Ureter (tissue), 1 donor: ENCODE measurements at regions not wholly inside any gene's neighbourhood (a gene's known extent, or its start where the extent isn't known, plus 50 kb on each side); places are given as distances from the start of the nearest gene placed in this dataset.
"Not testable (repeated sequence)": the region's sequence is repeated elsewhere in the genome, so short reads cannot be mapped to it uniquely, and the experiment has no call there.

Experiments used
- DNase-seq: peaks from one replicate; pipeline ENCODE4 v3.0.0-alpha.2; 2020; ENCODE audit warnings: low spot score
- donor health status: DM: yes; HTN: yes; CAD: no.

GRCh38 chr22:26922806-26923205 is 265.4 kb downstream of the MIAT start:
- DNase-seq: no peak

DNA sequence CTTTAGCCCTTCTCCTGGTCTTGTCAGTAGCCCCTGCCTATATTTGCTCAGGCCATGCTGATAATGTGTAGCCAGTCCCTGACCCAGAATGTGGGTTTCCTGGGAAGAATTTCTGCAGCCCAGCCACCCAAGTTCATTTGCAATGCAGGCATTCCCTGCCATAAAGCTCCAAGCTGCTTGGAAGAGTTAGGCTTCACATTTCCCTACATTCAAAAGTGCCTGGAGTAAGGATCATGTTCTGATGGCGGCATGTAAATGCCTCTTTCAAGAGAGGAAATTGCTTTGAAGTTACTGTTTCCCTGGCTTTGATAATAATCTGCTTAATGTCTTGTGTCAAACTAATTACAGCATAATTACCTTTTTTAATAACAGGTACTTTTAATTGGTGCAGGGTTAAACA is 266.1 kb downstream of the MIAT start:
- DNase-seq: no peak

- no peak for DNase-seq
These were observed 270.4 kb downstream of the MIAT start for GRCh38 chr22:26927821-26928220.

- DNase-seq: no peak
These were observed 274.1 kb downstream of the MIAT start for GRCh38 chr22:26931471-26931870.

- no peak for DNase-seq
These were observed 275.8 kb downstream of the MIAT start for GRCh38 chr22:26933105-26933590.

DNA sequence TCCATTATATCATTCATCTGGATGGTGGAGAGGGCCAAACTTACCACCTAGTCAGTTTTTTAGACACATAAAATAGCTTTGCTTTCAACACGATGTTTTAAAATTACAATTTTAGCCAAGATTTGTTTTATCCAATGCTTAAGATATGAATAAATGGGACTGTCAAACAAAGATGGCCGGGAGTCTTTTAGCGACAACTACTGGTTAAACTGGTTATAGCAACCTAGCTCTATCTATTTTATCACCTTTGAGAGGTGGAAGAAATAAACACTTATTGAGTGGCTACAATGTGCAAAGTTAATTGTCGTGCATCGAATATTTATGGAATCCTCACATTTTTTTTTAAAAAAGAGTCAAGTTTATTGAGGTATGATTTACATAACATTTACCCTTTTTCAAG is 279.8 kb downstream of the MIAT start:
- DNase-seq: no peak

DNA sequence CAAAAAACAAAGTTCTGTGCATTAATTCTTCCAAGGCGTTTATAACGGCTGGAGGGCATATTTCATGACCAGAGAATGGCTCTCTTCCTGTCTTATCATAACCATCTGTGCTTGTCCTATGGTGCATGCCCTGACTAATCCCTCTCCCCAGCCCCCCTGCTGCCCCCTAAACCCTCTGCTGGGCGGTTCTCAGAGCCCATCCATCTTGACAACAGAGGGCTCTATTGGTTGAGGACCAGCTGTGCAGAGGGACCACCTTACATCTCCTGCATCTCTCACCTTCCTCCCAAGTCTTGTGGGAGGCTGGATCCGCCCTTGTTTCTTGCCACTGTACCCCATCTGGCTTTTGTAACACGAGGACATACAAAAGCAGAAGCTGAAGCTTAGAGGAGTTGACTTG is 282.1 kb downstream of the MIAT start:
- no peak for DNase-seq

DNA sequence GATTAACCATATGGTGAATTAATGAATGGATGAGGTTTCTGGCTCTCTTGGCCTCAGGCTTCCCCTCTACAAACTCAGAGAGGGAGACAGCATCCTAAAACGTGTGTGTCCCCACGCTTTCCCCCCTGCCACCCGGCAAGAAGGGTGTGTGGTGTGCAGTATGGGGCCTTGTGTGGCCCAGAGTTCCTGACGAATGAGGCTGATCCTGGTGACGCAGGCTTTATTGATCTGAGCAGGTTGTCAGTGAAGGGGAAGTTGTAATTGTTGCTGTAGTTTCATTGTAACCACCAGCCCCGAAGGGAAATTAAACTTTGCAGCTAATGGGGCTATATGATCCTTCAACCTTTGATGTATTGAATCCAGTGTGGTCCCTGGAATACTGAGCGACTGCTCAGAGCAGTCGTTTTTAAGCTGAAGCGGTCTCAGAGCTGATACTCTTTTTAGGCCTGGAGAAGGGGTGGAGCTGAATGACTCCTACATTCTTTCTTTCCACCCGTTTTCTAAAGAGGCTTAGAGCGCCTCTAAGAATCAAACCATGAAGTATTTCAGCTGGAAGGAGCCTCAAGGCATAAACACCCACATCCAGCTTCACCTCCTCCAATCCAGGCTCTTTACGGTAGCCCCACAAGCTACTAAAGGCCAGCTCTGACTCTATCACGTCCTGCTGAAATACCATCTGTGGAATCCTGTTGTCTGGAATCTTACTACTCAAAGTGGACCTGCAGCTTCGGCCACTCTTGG is 284.7 kb downstream of the MIAT start:
- no peak for DNase-seq

DNA sequence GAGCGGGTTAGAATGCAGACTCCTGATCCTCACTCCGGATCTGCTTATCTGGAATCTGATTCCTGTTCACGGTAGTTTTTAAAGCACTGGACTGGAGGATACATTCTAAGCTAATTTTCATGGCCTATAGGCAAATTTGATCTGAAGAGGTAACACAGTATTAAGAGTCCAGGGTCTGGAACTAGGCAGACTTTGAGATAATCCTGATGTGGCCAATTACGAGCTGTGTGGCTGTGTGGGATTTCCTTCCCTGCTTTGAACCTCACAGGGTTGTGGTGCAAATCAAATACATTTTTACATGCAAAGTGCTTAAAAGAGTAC is 285.2 kb downstream of the MIAT start:
- DNase-seq: no peak

DNA sequence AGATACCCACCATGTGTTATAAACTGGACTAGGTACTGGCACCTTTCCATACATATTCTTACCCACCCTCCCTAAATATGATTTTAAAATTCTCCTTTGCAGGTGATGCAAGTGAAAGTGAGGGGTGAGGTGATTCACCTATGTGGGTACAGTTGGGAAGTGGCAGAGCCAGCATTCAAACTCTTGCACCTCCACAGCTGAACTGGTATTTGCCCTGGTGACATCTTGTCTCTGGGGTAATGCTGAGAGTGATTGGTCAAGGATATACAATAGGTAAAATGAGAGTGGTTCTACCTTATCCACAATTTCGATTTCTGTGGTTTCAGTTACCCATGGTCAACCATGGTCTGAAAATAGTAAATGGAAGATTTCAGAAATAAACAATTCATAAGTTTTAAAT is 288.2 kb downstream of the MIAT start:
- DNase-seq: no peak

DNA sequence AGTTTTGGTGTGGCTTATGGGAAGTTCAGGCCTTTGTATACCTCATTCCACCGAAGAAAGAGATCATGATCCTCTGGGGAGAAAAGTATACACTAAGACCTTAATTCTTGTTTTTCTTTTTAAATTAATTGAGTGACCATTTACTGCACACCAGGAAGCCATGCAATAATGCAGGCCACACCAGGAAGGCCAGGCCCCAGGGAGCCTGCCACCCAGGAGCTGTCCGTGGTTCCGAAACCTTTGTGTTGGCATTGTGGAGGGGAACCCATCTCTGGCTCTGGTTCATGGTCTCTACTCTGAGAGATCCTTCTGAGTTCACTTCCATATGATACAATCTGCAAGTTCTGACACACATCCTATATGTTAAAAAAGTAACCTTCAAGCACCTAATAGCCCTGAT is 291.8 kb downstream of the MIAT start:
- no peak for DNase-seq

DNA sequence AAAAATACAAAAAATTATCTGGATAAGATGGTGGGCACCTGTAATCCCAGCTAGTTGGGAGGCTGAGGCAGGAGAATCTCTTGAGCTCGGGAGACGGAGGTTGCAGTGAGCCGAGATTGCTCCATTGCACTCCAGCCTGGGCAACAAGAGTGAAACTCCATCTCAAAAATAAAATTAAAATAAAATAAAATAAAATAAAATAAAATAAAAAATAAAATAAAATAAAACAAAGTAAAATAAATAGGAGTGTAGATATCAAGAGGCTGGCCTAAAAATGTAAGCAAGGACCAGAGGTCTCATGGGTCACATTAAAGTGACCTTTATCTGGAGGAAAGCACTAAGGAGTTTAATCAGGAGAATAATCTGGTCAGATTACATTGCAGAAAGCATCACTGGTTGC is 293.8 kb downstream of the MIAT start:
- not testable (repeated sequence) for DNase-seq

DNA sequence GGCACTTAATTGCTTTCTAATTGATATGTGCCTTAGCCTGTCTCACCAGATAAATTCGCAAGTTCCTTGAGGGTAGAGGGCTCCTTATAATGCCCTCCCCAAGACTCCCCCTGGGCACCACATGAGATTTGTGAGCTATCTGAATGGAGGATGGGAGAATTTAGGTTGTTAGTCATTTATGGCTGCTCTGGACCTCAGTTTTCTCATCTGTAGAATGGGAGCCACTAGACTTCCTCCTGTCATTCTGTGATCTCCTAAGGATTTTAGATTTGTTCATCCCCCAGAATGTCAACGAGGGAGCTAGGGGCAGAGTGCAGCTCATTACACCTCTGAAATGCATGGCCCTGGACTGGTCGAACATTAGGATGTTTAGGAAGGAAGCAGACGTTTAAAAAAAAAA is 294.6 kb downstream of the MIAT start:
- DNase-seq: no peak

DNA sequence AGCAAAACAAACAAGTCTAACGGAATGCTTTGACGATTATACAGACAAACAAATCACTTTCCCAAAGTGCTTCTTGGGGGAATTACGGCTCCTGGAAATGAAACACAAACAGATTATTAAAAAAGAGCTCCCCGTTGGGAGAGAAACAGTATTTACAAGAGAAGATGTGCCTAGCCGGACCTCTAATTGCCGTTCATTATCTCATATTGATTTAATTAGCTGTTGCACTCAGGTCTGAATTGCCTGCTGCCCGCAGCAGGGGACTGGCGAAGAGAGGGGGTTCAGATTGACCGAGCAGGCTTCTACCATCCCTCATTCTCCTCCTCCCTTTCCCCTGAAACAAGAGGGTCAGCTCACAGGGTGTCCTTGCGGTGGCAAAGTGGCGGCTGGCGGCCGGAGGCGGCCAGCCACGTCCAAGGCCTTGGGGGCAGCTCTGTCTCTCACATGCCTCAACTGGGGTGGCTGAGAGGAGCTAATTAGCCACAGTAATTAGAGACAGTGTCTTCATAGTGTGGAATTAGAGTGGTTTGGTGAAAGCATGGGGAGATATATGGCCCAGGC is 295.1 kb downstream of the MIAT start:
- DNase-seq: no peak

DNA sequence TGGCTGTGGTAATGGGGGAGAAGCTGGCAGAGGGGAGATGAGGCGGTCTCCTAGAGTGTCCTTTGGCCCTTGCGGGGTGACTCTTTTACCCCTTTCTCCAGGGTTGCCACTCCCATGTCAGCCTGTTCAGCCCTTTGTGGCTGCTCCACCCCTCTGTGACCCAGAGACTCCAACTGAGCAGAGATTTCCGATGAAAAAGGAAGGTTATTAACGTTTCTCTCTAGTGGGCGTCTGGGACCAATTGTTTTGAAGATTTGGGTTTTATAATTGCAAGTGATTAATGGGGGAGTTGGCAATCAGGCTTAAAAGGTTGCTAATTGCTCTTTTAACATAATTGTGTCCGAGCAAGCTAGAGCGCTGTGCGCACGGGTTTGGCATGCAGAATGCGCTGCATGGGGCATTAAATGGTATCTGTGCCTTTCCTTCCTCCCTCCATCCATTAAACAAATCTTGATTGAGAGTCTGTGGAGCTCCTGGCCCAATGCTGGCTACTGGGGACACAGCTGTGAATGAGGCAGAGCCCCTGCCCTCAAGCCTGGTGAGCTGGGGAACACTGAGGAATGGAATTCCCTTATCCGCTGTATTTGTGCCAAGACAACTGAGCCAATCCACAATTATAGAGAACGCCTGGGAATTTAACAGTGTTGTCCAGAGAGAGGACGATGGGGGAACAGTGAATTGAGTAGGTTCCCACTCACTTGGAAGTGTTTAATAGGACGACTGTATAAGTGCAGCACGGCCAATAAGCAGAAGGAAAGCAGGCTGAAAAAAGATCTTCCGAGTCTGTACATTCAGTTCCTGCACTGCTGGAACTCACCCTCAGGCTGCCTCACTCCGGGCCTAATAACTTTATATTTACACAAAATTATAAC is 295.9 kb downstream of the MIAT start:
- no peak for DNase-seq

DNA sequence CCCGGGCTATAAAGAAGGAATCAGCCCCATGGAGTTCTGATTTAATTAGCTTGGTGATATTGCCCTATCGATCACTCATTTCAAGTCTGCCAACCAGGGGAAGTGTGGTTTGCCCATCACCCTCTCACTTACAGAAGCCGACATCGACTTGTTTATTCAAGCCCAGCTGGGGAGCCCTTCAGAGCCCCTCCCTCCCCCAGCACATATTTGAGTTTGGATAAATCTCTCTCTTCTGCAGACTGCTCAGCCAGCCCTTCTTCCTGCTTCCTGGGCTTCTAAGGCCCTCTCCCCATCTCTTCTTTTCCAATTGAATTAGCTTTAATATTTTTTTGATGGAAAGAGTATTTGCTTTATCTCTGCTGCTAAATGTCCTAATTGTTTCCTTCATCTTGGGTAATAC is 299.0 kb downstream of the MIAT start:
- DNase-seq: no peak

DNA sequence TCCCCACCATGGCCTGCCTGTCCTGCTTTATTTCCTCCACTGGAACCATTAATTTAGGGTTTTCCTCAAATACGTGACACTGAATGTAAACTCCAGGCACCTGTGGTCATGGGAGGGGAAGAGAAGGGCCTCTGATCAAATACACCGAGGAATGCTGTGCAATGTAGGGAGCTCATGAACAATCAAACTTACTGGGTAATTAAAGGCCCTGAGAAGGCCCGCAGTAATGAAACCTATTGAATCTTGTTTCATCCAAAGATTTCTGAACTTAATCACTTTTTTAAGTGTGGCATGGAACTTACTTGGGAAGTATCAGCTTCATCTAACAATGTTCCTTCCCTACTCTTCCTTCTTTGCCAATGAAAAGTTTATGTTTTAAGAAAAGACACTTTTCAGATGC is 299.8 kb downstream of the MIAT start:
- no peak for DNase-seq

- DNase-seq: no peak
These were observed 300.5 kb downstream of the MIAT start for GRCh38 chr22:26957897-26958296.

GRCh38 chr22:26958378-26958777 is 301.0 kb downstream of the MIAT start:
- DNase-seq: no peak

GRCh38 chr22:26964642-26965041 is 307.3 kb downstream of the MIAT start:
- DNase-seq: no peak

DNA sequence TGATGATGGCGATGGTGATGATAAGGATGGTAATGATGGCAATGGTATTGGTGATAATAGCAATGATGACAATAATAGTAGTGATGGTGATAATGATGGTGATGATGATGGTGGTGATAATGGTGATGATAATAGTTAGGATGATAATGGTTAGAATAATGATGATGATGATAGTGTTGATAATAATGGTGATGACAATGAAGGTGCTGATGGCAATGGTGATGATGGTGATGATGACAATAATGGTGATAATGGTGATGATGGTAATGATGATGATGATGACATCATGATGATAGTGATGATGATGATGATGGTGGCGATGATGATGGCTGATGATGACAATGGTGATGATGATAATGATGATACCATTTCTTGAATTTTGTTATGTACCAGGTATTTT is 309.9 kb downstream of the MIAT start:
- no peak for DNase-seq

DNA sequence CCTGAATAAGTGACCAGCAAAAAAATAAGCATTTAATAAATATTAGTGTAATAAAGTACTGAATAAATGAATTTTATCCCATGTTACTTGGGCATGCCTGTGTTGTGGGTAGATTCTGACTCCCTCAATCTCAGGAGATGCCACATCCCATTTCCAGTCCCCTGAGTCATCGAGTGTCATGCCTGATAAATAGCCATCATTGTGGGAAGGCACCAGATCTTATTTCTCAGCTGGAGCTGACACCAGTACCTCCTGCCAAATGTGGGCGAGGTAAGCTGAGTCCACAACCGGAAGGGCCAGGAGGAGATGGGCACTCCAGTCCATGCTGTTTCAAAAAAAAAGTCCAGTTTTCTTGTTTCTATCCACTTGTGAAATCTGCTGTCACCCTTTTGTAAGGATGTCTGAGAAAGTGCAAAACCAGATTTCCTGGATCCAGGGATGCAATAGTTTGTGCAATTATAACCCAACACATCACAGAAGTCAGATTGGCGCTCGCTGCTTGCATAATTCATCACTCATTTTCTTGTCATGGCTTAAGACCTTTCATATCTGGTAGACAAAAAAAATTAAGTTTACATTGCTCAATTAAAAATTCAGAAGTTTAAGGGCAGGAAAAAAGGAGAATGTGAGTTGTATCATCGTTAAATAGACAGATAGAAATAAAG is 311.6 kb downstream of the MIAT start:
- no peak for DNase-seq
